Liver (tissue), 8 donors: ENCODE measurements at regions not wholly inside any gene's neighbourhood (a gene's known extent, or its start where the extent isn't known, plus 50 kb on each side); places are given as distances from the start of the nearest gene placed in this dataset.

Experiments
- DNase-seq: peaks from one replicate; pipeline ENCODE4 v3.0.0-alpha.2; 2017; ENCODE audit warnings: low spot score
- H3K27ac ChIP-seq, 2 donors: one replicate each; pipeline ENCODE4 v1.7.0; 2013; ENCODE audit warnings: inconsistent platforms in 2 of 2, low read length in 2 of 2, control low read depth in 1 of 2, low read depth in 1 of 2, mild to moderate bottlenecking in 1 of 2
- H3K27me3 ChIP-seq, 4 donors: one replicate each; pipeline versions ENCODE4 v1.6.1 to v1.7.0; 2013; ENCODE audit warnings: low read length in 3 of 4, inconsistent platforms in 1 of 4, mild to moderate bottlenecking in 1 of 4, moderate library complexity in 1 of 4; ENCODE audit not compliant: control insufficient read depth in 4 of 4, insufficient read depth in 4 of 4
- H3K36me3 ChIP-seq, 4 donors: one replicate each; pipeline versions ENCODE4 v1.6.1 to v1.7.0; 2013; ENCODE audit warnings: low read length in 3 of 4, mild to moderate bottlenecking in 3 of 4, low read depth in 1 of 4, moderate library complexity in 1 of 4; ENCODE audit not compliant: control insufficient read depth in 4 of 4, insufficient read depth in 3 of 4
- H3K4me1 ChIP-seq, 4 donors: one replicate each; pipeline versions ENCODE4 v1.6.1 to v1.7.0; 2013; ENCODE audit warnings: low read length in 3 of 4, mild to moderate bottlenecking in 3 of 4, moderate library complexity in 1 of 4; ENCODE audit not compliant: control insufficient read depth in 4 of 4, insufficient read depth in 4 of 4
- H3K4me3 ChIP-seq, 3 donors: one replicate each; pipeline versions ENCODE4 v1.6.1 to v1.7.0; 2013; ENCODE audit warnings: low read length in 3 of 3, control low read depth in 1 of 3, low read depth in 1 of 3, mild to moderate bottlenecking in 1 of 3
- H3K9ac ChIP-seq, 2 donors: one replicate each; pipeline ENCODE4 v1.7.0; 2013; ENCODE audit warnings: low read length in 2 of 2, mild to moderate bottlenecking in 2 of 2, moderate library complexity in 2 of 2, control low read depth in 1 of 2, low read depth in 1 of 2
- H3K9me3 ChIP-seq, 4 donors: one replicate each; pipeline versions ENCODE4 v1.6.1 to v1.7.0; 2013; ENCODE audit warnings: low read length in 3 of 4; ENCODE audit not compliant: control insufficient read depth in 4 of 4
- FOXA1 ChIP-seq: IDR thresholded peaks from 2 replicates; pipeline ENCODE4 v1.6.1; 2016; ENCODE audit warnings: antibody characterized with exemption
- FOXA2 ChIP-seq: IDR thresholded peaks from 2 replicates; pipeline ENCODE4 v1.6.1; 2016; ENCODE audit warnings: antibody characterized with exemption
- GABPA ChIP-seq, 2 donors: IDR thresholded peaks in 1 of 2; conservative IDR thresholded peaks in 1 of 2; 2 replicates each; pipeline ENCODE4 v1.6.1; 2016; ENCODE audit warnings: antibody characterized with exemption in 2 of 2, mild to moderate bottlenecking in 1 of 2, moderate library complexity in 1 of 2
- HNF4A ChIP-seq, 2 donors: conservative IDR thresholded peaks; 2 replicates each; pipeline ENCODE4 v1.6.1; 2016; ENCODE audit warnings: antibody characterized with exemption in 2 of 2, mild to moderate bottlenecking in 2 of 2
- NR2F2 ChIP-seq: IDR thresholded peaks from 2 replicates; pipeline ENCODE4 v1.6.1; 2016; ENCODE audit warnings: antibody characterized with exemption
- RAD21 ChIP-seq, 2 donors: IDR thresholded peaks; 2 replicates each; pipeline ENCODE4 v1.6.1; 2016; ENCODE audit warnings: antibody characterized with exemption in 2 of 2, mild to moderate bottlenecking in 2 of 2
- RXRA ChIP-seq, 2 donors: IDR thresholded peaks; 2 replicates each; pipeline ENCODE4 v1.6.1; 2017 to 2018; ENCODE audit warnings: antibody characterized with exemption in 2 of 2, mild to moderate bottlenecking in 1 of 2
- SP1 ChIP-seq: IDR thresholded peaks from 2 replicates; pipeline ENCODE4 v1.6.1; 2018; ENCODE audit warnings: antibody characterized with exemption, mild to moderate bottlenecking
- TAF1 ChIP-seq: conservative IDR thresholded peaks from 2 replicates; pipeline ENCODE4 v1.6.1; 2016; ENCODE audit warnings: antibody characterized with exemption, mild to moderate bottlenecking
- YY1 ChIP-seq: IDR thresholded peaks from 2 replicates; pipeline ENCODE4 v1.6.1; 2016; ENCODE audit warnings: antibody characterized with exemption, mild to moderate bottlenecking
- ZBTB33 ChIP-seq: IDR thresholded peaks from 2 replicates; pipeline ENCODE4 v1.6.1; 2016; ENCODE audit warnings: antibody characterized with exemption
- WGBS: extraction: QIAGEN DNeasy Blood & Tissue Kit; methylation state at CpG from one replicate; pipeline ENCODE4 v1.1.7; 2013; 5-methylcytosine and 5-hydroxymethylcytosine counted together
- TF ChIP-seq, protein P1 (sequence below): IDR thresholded peaks from 2 replicates; pipeline ENCODE4 v1.6.1; 2016; ENCODE audit warnings: antibody characterized with exemption
- TF ChIP-seq, protein P2 (sequence below): IDR thresholded peaks from 2 replicates; pipeline ENCODE4 v1.6.1; 2016; ENCODE audit warnings: antibody characterized with exemption
- TF ChIP-seq, protein P3 (sequence below): fragments of 150-350 bp; IDR thresholded peaks from 2 replicates; pipeline ENCODE4 v1.5.1; 2017; ENCODE audit warnings: improper control_type of control experiment, low read depth, low read length; ENCODE audit not compliant: missing input control
- donor health status: healthy.
- donor health status: healthy.
- donor health status: healthy.
- donor health status: healthy.
- donor health status: healthy.

- TF ChIP-seq, protein P1, sequence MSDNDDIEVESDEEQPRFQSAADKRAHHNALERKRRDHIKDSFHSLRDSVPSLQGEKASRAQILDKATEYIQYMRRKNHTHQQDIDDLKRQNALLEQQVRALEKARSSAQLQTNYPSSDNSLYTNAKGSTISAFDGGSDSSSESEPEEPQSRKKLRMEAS = no peak
- Histone ChIP-seq H3K4me1 (no peaks in the 10 kb centered on the region), H3K4me3 (no peak overlapping the region), H3K9me3 (no peaks in the 10 kb centered on the region), H3K9ac (no peak overlapping the region), H3K27ac (no peak overlapping the region), H3K27me3 (no peaks in the 10 kb centered on the region), H3K36me3 (no peaks in the 10 kb centered on the region)
- WGBS = 68% methylated on average over 1 of the region's 1 CpG
- DNase-seq = no peak
Observed at GRCh38 chr18:43819873-43820272, 542.6 kb upstream of the SYT4 start.

DNA sequence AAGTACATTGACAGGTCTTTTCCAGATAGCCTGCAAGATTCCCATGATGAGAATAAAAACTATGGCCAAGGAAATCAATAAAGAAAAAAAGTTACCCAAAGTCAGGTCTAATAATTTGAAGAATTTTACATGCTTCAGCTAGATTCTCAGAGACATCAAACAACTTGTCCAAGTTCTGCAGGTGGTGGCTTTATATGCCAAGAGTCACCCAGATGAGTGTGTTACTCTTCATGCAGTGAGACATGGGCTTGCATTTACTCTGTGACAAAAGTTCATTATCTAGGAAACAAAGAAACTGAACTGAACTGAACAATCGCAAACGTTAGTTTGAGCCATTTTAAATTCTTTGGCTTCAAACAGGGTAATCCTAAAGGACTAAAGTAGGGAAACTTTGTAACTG, 548.5 kb upstream of the SYT4 start:
- Histone ChIP-seq H3K4me3 (no peak overlapping the region), H3K27ac (no peak overlapping the region), H3K9ac (no peak overlapping the region), H3K36me3 (no peaks in the 10 kb centered on the region), H3K9me3 (no peaks in the 10 kb centered on the region), H3K4me1 (no peaks in the 10 kb centered on the region), H3K27me3 (no peaks in the 10 kb centered on the region)
- no peak for TF ChIP-seq FOXA1
- no peak for TF ChIP-seq NR2F2
- TF ChIP-seq HNF4A (conservative IDR thresholded peaks at IDR 0.05) = no peak
- no peak for TF ChIP-seq ZBTB33
- TF ChIP-seq FOXA2 = no peak
- DNase-seq = no peak
- WGBS = 84% methylated on average over 2 of the region's 2 CpGs

DNA sequence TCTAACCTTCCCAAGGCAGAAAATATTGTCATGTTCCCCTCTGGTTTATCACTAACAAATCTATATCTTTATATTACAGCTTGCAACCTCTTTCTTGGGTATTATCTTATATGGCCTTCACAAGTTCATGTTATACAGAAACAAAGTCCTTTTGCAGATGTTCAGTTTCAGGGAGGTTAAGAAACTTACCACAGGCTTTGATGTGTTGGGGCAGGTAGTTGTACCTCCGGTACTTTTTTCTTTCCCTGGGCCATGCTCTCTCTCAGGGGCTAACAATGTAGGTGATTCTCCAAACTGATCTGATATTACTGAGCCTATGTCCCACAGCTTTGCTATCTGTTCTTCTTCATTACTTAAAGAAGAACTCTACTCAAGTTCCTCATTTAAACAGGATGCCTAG, 548.9 kb upstream of the SYT4 start:
- no peak overlapping the region for H3K4me3 ChIP-seq
- H3K27ac ChIP-seq = no peak overlapping the region
- no peaks in the 10 kb centered on the region for H3K36me3 ChIP-seq
- H3K4me1 ChIP-seq = no peaks in the 10 kb centered on the region
- no peak for DNase-seq
- H3K27me3 ChIP-seq = no peaks in the 10 kb centered on the region
- WGBS = 79% methylated on average over 1 of the region's 1 CpG
- H3K9ac ChIP-seq = no peak overlapping the region
- TF ChIP-seq SP1 (no peak), GABPA (IDR thresholded peaks at IDR 0.05 in 1 of 2, conservative IDR thresholded peaks at IDR 0.05 in 1 of 2) (no peak), ZBTB33 (no peak), RXRA (IDR thresholded peaks at IDR 0.05) (no peak), RAD21 (IDR thresholded peaks at IDR 0.05) (no peak), NR2F2 (no peak), YY1 (no peak), TAF1 (no peak)
- TF ChIP-seq, protein P1 = no peak
- TF ChIP-seq, protein P2, sequence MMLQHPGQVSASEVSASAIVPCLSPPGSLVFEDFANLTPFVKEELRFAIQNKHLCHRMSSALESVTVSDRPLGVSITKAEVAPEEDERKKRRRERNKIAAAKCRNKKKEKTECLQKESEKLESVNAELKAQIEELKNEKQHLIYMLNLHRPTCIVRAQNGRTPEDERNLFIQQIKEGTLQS = no peak
- TF ChIP-seq, protein P3, sequence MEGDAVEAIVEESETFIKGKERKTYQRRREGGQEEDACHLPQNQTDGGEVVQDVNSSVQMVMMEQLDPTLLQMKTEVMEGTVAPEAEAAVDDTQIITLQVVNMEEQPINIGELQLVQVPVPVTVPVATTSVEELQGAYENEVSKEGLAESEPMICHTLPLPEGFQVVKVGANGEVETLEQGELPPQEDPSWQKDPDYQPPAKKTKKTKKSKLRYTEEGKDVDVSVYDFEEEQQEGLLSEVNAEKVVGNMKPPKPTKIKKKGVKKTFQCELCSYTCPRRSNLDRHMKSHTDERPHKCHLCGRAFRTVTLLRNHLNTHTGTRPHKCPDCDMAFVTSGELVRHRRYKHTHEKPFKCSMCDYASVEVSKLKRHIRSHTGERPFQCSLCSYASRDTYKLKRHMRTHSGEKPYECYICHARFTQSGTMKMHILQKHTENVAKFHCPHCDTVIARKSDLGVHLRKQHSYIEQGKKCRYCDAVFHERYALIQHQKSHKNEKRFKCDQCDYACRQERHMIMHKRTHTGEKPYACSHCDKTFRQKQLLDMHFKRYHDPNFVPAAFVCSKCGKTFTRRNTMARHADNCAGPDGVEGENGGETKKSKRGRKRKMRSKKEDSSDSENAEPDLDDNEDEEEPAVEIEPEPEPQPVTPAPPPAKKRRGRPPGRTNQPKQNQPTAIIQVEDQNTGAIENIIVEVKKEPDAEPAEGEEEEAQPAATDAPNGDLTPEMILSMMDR = no peak
- no peaks in the 10 kb centered on the region for H3K9me3 ChIP-seq
